Activated CD8-positive, alpha-beta memory T cell treated with anti-CD3 and anti-CD28 coated beads, Interleukin-2, amount 50 U/mL, for 24 hours (primary cell): ENCODE measurements at regions not wholly inside any gene's neighbourhood (a gene's known extent, or its start where the extent isn't known, plus 50 kb on each side); places are given as distances from the start of the nearest gene placed in this dataset.

Source experiments
- DNase-seq: peaks from one replicate; pipeline ENCODE4 v3.0.0-alpha.2; 2020; ENCODE audit errors: extremely low read depth

- no peak for DNase-seq
These were observed 241.4 kb downstream of the LACC1 start for GRCh38 chr13:44120849-44121755.

GRCh38 chr13:44124352-44124751 is 244.6 kb downstream of the LACC1 start:
- DNase-seq = no peak

- no peak for DNase-seq
These were observed 246.3 kb downstream of the LACC1 start for GRCh38 chr13:44125943-44126469.

- DNase-seq = no peak
These were observed 245.0 kb upstream of the SERP2 start for GRCh38 chr13:44128552-44129001.

- no peak for DNase-seq
These were observed 244.2 kb upstream of the SERP2 start for GRCh38 chr13:44129418-44129817.

GRCh38 chr13:44131069-44131614 is 242.5 kb upstream of the SERP2 start:
- DNase-seq = no peak

GRCh38 chr13:44132710-44133109 is 240.9 kb upstream of the SERP2 start:
- DNase-seq = no peak

- DNase-seq = no peak
These were observed 240.0 kb upstream of the SERP2 start for GRCh38 chr13:44133626-44134025.

- DNase-seq = no peak
These were observed 238.1 kb upstream of the SERP2 start for GRCh38 chr13:44135566-44135965.

GRCh38 chr13:44136696-44137268 is 236.8 kb upstream of the SERP2 start:
- DNase-seq = no peak

GRCh38 chr13:44137466-44137865 is 236.2 kb upstream of the SERP2 start:
- DNase-seq = no peak

- no peak for DNase-seq
These were observed 233.5 kb upstream of the SERP2 start for GRCh38 chr13:44140146-44140545.

GRCh38 chr13:44140888-44141724 is 232.5 kb upstream of the SERP2 start:
- DNase-seq = no peak

GRCh38 chr13:44141725-44142539 is 231.7 kb upstream of the SERP2 start:
- peak; percentile 76 for DNase-seq

GRCh38 chr13:44142540-44142867 is 231.1 kb upstream of the SERP2 start:
- no peak for DNase-seq

GRCh38 chr13:44142941-44143665 is 230.5 kb upstream of the SERP2 start:
- no peak for DNase-seq

GRCh38 chr13:44146138-44146537 is 227.5 kb upstream of the SERP2 start:
- no peak for DNase-seq

GRCh38 chr13:44147233-44147632 is 226.4 kb upstream of the SERP2 start:
- DNase-seq = no peak

- DNase-seq = no peak
These were observed 226.0 kb upstream of the SERP2 start for GRCh38 chr13:44147648-44148047.

- no peak for DNase-seq
These were observed 225.3 kb upstream of the SERP2 start for GRCh38 chr13:44148159-44148914.
